NCI-H748 (cell line): ENCODE measurements at regions not wholly inside any gene's neighbourhood (a gene's known extent, or its start where the extent isn't known, plus 50 kb on each side); places are given as distances from the start of the nearest gene placed in this dataset.
"Not testable (repeated sequence)": the region's sequence is repeated elsewhere in the genome, so short reads cannot be mapped to it uniquely, and the experiment has no call there.

Experiments
- DNase-seq: peaks from one replicate; lab custom pipeline; 2025; ENCODE audit not compliant: unreplicated experiment; lab: John Stamatoyannopoulos, UW

DNA sequence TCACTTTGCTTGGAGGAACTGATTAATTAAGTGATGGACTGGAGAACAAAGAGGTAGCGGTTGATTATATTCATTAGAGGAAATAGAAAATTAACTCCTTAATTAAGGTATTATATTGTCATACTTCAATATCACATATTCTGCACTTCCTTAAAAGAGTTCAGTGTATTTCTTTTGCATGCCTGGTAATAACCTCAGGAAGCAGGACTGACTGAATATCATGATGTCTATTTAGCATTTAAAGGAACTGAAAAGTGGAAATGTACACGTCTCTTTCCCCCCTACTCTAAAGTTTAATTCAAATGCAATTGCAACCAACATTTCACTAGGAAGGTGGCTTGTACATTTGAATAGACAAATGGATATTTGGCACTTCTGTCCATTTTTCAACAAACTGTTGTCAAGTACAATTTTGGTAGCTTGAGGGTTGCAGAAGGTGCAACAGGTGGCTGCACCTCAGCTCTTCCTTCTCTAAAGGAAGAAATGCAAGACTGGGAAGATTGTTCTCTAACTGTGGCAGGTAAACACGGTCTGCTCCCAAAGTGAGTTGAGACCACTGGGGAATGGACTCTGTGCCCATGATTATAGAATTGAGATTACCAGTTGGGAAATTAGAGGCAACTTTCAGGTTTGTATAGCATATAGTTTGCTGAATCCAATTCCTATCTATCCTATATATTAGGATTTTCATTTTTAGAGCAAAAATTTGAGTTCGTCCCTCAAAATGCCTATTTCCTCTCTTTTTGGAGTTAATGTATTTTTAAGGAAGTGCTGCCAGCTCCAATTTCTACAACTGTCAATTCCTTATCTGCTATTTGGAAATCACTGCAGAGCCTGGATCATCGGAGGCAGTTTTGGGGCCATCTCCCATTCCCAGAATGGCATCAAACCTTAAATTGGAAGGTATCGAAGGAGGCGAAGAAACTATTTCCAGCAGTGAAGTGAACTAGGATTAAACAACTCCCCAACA lies 98.9 kb upstream of the TAF11L2 start:
- DNase-seq = no peak

DNA sequence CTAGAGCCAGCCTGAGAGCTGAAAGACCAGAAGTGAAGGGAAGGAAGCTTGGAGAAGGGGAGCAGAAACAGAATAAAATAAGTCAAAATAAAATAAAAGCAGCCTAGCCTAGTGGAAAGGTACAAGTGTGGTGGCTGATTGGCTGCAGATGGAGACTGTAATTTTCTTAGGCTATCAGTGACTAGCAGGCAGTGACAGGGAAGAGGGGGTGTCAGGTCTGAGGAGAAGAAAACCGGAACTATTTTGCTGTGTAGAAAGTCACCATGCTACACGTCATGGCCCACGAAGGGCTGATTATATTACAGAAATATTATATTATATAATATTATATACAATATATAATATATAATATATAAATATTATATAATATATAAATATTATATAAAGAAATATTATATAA lies 98.1 kb upstream of the TAF11L2 start:
- DNase-seq = no peak

DNA sequence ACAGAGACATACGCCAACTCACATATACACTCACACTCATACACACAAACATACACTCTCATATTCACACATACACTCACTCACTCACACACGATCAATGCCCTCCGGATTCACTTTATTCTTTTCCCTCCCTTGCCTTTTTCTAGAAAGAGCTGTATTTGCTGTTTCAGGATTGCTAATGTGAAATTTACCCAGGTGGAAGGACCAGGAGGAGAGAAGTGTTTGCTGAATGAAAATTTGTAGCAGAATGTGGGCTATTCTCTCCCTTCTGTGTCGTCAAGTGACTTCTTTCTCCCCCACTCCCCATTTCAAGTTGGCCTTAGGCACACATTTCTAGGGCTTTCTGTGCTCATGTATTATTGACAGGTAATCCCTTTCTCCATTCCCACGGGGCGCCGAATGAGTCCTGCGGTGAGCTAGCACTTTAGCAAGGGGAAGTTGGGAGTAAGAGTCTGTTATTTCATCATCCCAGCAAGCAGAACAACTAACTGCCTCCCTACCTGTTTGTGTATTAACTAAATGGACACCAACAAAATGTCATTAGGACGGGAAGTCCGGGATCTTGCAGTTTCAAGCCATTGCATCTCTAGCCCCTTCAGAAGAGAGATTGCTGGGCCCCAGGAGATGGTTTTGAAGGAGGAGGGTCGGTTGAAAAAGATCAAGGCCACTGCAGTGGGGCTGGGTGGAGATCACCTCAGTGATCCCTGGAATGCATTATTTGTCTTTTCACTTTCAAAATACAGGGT lies 97.1 kb upstream of the TAF11L2 start:
- DNase-seq = no peak

DNA sequence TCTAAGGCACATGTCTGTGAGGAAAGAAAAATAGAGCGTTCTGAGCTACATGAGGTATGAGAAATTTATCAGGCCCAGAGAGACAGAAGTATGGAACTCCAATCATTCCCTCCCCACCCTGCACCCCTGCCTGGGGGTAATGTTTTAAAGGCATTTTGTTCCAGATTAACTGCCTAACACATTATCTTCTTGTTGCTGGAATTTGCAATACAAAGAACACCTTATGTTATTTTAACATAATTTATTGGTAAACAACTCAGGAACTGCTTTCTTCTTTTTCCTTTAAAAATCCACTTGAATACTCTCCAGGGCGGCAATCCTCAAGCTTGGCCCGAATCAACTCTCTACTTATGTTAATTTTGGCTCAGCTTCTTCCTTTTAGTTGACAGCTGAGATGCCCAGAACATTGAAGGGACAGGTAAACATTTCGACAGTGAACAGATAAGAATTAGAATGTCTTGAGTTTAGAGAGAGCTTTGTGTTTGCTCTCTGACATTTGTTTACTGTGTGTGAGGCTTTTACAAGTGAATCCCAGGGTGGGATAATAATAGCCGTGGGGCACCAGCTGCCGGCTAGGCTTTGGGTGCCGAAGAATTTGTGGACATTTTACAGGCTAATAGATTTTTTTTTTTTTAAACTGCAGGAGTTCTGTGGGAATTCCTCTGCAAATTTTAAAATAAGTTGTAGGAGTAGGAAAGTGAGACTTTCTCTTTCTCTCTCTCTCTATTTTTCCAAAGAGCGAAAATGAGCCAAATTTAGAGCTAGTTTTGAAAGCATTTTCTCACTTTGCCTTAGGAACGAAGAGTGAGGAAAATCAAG lies 96.4 kb upstream of the TAF11L2 start:
- DNase-seq = peak; percentile 75

DNA sequence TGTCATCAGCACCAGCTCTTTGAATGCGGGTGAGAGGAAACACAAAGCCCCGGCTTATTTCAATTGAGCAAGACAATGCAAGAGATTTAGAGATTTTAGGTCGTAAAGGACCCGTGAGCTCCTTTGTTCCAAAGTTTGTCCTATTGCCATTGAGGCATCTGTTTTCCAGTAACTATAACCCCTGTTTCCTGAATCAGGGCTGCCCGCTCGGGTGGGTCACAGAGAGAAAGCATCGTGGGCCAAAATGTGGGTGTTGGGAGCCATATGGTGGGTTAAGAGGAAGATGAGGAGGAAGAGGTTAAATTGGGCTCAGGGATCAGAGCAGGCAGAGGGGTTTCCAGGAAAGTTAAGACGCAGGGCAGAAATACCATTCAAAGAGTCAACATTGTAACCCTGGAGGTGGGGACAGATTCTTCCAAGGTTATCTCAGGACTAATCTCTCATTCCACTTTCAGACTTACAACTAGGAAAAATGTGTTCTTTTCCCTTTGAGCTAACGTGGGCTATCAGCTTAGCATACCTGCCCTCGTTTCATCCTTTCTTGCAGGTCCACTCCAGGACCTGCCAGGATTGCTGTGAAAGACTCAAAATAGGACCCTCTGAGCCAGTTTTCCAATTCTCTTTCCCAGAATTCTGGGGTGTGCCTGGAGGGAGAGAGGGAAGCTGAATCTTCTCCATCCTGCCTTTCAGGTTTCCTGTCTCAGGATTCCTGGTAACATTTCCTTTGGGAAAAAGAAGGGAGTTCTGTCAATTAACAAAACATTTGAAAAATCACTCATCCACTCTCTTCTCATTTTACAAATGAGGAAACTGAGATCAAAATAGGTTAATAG lies 95.5 kb upstream of the TAF11L2 start:
- DNase-seq = peak; percentile 51

- no peak for DNase-seq
Measured at GRCh38 chr5:17403695-17404490, 94.1 kb upstream of the TAF11L2 start.

DNA sequence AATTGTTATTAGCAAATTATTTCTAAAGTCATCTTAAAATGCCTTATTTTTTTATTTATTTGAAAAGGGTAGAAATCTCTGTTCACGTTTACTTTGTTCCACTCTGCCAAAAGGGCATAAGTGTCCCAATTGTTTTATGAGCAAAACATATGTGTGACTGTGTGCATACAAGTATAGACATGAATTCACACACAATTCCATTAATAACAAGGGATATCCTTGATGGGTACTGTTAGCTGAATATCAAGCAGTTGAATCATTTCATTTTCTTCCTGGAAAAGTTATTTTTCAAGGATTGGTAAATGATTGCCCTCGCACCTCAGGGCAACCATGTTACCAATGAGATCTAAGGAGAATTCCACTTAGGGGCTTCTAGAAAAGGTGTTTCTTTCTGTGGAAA lies 92.1 kb upstream of the TAF11L2 start:
- no peak for DNase-seq

DNA sequence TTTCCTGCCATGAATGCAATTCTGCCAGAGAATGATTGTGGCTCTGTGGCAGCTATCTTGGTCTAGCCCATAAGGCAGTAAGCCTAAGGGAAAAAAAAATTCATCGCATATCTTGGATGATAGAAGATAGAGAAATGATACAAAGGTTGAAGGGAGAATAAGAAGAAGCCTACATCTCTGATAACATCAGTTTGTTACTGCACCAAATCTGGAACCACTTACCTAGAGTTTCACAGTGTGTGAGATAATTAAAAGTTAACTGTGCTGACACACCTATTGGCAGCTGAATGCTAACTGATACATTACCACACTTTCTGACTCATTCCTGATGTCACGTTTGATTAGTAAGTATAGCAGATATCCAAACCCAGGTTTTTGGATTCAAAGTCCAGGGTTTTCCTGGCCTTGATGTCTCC lies 91.6 kb upstream of the TAF11L2 start:
- no peak for DNase-seq

DNA sequence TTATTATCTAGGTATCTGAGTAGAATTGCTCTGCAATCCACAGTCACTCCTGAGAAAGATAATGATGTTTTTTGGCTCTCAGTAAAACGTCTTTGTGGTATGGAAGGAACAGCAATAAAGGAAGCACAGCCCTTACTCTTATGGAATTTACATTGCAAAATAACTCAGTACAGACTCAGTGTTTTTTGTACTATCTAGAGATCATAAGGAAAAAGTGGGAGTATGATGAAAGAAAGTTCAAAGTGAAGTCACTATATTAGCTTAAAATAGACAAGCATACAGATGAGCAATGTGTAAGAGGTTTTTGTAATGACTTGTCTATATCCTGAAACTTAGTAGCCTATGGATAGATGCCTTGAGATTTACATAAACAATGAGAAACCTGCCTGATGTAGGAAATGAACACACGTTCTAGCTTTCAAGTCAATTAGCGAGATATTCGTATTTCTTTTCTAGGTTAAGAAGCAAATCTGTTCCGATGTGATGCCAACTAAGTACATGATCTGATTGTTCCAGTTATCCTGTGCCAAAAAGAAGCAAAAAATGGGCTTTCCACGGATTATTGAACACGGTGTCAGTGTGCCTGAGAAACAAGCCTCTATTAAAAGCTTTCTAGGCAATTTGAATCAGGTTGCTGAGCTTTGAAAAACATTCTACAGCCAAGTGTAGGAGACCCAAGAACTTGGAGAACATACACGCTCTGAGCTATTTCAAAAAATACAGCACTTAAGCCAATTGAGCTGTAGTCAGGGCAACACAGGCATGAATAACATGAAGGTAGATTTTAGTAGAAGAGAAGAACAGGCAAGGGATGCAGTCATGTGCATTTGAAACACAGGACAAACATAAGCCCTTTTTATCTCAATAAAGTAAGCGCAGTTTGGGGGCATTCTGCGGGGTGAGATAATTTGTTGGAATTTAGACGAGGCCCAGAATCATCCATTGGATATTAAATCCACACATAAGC lies 86.3 kb upstream of the TAF11L2 start:
- no peak for DNase-seq

GRCh38 chr5:17412760-17413671 lies 85.0 kb upstream of the TAF11L2 start:
- DNase-seq = peak; percentile 54

DNA sequence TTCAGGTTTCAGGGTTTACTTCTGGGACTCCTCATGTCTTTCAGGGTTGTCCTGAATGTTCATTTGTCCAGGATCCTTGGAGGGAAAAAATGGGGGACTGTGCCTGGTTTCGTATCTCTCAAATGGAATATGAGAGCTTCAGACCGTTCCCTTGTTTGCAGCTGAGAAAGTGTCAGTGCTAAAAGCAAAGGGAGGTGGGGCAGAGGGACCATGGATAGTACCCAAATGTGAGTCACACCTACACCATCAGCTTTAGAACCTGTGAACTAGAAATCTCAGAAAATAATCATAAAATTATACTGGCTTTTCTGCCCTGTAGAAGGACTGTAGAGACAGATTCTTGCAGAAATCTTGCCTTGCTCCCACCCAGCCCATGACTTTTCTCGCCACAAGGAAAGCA lies 84.3 kb upstream of the TAF11L2 start:
- DNase-seq = no peak

DNA sequence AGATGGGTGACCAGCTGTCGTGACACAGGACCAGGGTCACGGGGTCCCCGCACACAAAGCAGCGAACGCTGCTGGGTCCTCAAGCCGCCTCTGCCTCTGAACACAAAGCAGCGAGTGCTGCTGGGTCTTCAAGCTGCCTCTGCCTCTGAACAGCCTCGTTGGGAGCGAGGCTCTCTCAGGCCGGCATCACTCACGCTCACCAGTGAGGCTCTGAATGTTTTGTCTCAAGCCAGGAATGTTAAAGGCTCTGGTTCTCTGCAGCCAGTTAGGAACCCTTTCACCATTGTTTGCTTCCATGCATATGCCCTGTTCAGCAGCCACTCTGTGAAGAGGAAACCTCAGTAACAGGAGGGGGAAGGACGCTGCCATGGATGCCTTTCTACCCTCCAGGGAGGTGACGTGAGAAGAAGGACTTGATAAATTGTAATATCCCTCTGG lies 82.7 kb upstream of the TAF11L2 start:
- peak; percentile 68 for DNase-seq

GRCh38 chr5:17416374-17416773 lies 81.7 kb upstream of the TAF11L2 start:
- DNase-seq = not testable (repeated sequence)

DNA sequence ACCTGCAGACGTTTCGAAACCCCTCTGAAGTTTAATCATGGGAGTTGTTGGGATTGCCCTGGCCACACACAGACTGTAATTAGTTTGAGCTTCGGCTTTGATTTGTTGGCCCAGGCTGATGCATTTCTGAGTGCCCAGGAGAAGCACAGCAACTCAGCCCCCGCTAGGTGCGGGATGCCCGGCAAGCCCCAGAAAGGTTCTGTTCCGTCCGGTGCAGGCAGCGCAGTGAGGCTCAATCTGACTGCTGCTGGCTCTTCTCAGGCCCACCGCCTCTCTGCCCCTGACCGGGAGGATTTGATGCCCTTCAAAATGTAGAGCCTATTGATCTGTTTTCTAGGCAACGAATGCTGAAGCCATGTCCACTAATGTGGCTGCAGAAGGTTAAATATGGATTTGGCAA lies 73.4 kb upstream of the TAF11L2 start:
- no peak for DNase-seq

DNA sequence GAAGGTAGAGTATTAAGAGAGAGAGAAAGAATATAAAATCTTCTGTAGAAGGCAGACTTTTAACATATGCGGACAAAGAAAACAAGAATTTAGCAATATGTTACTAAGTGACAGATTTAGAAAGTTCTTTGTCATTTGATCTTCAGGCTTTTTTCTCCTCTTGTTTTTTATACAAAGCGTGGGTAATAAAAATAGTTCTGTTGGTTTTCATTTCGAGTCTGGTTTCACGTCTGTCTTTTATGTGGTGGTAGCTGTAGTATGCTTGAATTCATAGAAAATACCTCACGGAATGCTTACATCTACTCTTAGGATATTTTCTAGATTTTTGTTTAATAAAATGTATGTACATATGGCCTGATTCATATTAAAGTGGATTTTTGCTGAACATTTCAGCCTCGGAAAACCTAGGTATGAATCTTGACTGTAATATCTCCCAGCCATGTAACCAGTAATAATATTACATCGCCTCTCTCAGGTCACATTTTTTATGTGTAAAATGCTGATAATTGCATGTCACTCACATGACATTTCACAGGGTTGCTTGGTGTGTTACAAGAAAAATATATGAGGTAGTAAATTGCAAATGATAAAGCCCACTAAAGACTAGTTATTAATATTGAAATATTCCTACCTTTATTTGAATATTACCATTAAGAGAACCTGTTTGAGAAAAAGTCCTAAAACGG lies 72.5 kb upstream of the TAF11L2 start:
- DNase-seq = no peak

GRCh38 chr5:17426104-17426749 lies 71.8 kb upstream of the TAF11L2 start:
- DNase-seq = peak; percentile 85
